Coronary artery (tissue), 2 donors: ENCODE measurements at regions not wholly inside any gene's neighbourhood (a gene's known extent, or its start where the extent isn't known, plus 50 kb on each side); places are given as distances from the start of the nearest gene placed in this dataset.

Experiments used
- DNase-seq: peaks from one replicate; pipeline ENCODE4 v3.0.0-alpha.2; 2017; ENCODE audit warnings: low spot score
- H3K27ac ChIP-seq, 2 donors: fragments of 200-600 bp; sonication (generic); one replicate each; pipeline ENCODE4 v1.5.1; 2016 to 2019
- H3K4me3 ChIP-seq: fragments of 200-600 bp; sonication (generic); 2 replicates; pipeline ENCODE4 v1.5.1; 2016; ENCODE audit warnings: mild to moderate bottlenecking, moderate library complexity
- CTCF ChIP-seq: fragments of 200-600 bp; sonication (generic); IDR thresholded peaks from one replicate; pipeline ENCODE4 v1.5.1; 2019; ENCODE audit warnings: antibody characterized with exemption

GRCh38 chr4:81632581-81633299 lies 161.0 kb upstream of the RASGEF1B start:
- H3K4me3 ChIP-seq, result no peak overlapping the region
- no peak for TF ChIP-seq CTCF
- H3K27ac ChIP-seq, result no peak overlapping the region
- DNase-seq, result no peak

GRCh38 chr4:81631958-81632441 lies 160.3 kb upstream of the RASGEF1B start:
- Histone ChIP-seq H3K4me3 (no peak overlapping the region), H3K27ac (no peak overlapping the region)
- TF ChIP-seq CTCF, result no peak
- no peak for DNase-seq

GRCh38 chr4:81629366-81629765 lies 157.7 kb upstream of the RASGEF1B start:
- no peak for DNase-seq
- no peak for TF ChIP-seq CTCF
- H3K4me3 ChIP-seq, result no peak overlapping the region
- H3K27ac ChIP-seq, result no peak overlapping the region

GRCh38 chr4:81628489-81628888 lies 156.8 kb upstream of the RASGEF1B start:
- no peak for TF ChIP-seq CTCF
- DNase-seq, result no peak
- no peak overlapping the region for H3K27ac ChIP-seq
- no peak overlapping the region for H3K4me3 ChIP-seq

- no peak for TF ChIP-seq CTCF
- H3K27ac ChIP-seq, result no peak overlapping the region
- DNase-seq, result no peak
- no peak overlapping the region for H3K4me3 ChIP-seq
Measured at GRCh38 chr4:81627590-81627989, 155.9 kb upstream of the RASGEF1B start.

- TF ChIP-seq CTCF, result no peak
- H3K4me3 ChIP-seq, result no peak overlapping the region
- no peak for DNase-seq
- no peak overlapping the region for H3K27ac ChIP-seq
Measured at GRCh38 chr4:81626851-81627250, 155.1 kb upstream of the RASGEF1B start.
